Chondrocyte (in vitro differentiated cells): ENCODE measurements at regions not wholly inside any gene's neighbourhood (a gene's known extent, or its start where the extent isn't known, plus 50 kb on each side); places are given as distances from the start of the nearest gene placed in this dataset.

Experiments used
- DNase-seq: peaks from one replicate; pipeline ENCODE4 v3.0.0; 2021; ENCODE audit warnings: mixed read lengths, low spot score
- H3K27ac Mint-ChIP-seq: one replicate; pipeline ENCODE4 v1.8.0; 2021; ENCODE audit warnings: mild to moderate bottlenecking, moderate library complexity, mixed read lengths; ENCODE audit not compliant: unreplicated experiment
- H3K27me3 Mint-ChIP-seq: 2 replicates; pipeline ENCODE4 v1.8.0; 2021; ENCODE audit warnings: low read depth, mixed read lengths
- H3K36me3 Mint-ChIP-seq: 2 replicates; pipeline ENCODE4 v1.8.0; 2021; ENCODE audit warnings: low read depth, mixed read lengths
- H3K4me1 Mint-ChIP-seq: 2 replicates; pipeline ENCODE4 v1.8.0; 2021; ENCODE audit warnings: low read depth, mild to moderate bottlenecking, mixed read lengths
- H3K4me3 Mint-ChIP-seq: one replicate; pipeline ENCODE4 v1.8.0; 2021; ENCODE audit warnings: mild to moderate bottlenecking, moderate library complexity, mixed read lengths; ENCODE audit not compliant: unreplicated experiment
- H3K9me3 Mint-ChIP-seq: 2 replicates; pipeline ENCODE4 v1.8.0; 2021; ENCODE audit warnings: low read depth, mixed read lengths
- CTCF ChIP-seq: fragments of 200-600 bp; sonication (generic); IDR thresholded peaks from 2 replicates; pipeline ENCODE4 v1.5.0; 2021; ENCODE audit warnings: antibody characterized with exemption, mild to moderate bottlenecking, moderate library complexity

GRCh38 chr6:160831739-160832138 lies 129.7 kb downstream of the PLG start:
- Mint-ChIP-seq H3K4me1 (no peaks in the 10 kb centered on the region), H3K36me3 (no peaks in the 10 kb centered on the region), H3K4me3 (no peak overlapping the region), H3K9me3 (peaks cover 2% of the 10 kb centered on the region), H3K27me3 (peaks cover 9% of the 10 kb centered on the region), H3K27ac (no peak overlapping the region)
- no peak for DNase-seq
- TF ChIP-seq CTCF: no peak

DNA sequence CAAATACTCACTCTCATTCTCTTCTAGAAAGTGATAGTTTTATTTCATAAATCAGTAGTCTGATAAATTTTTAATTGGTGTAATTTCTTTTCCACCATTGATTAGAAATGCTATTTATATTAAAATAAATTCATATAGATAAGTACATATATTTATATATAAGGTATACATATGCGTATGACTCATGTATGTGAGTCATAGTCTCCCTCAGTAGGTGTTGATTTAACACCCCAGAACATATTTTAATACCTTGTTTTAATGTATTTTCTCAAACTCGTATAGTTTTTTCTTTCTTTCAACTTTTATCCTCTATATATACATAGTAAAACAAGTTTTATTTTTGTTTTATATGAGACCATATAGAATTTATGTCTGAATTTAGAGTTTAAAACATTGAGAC lies 130.4 kb downstream of the PLG start:
- no peaks in the 10 kb centered on the region for H3K9me3 Mint-ChIP-seq
- H3K27me3 Mint-ChIP-seq: peaks cover 5% of the 10 kb centered on the region
- no peaks in the 10 kb centered on the region for H3K4me1 Mint-ChIP-seq
- DNase-seq: no peak
- no peaks in the 10 kb centered on the region for H3K36me3 Mint-ChIP-seq
- no peak for TF ChIP-seq CTCF
- no peak overlapping the region for H3K4me3 Mint-ChIP-seq
- H3K27ac Mint-ChIP-seq: no peak overlapping the region

GRCh38 chr6:160837146-160837545 lies 135.1 kb downstream of the PLG start:
- Mint-ChIP-seq H3K4me3 (no peak overlapping the region), H3K4me1 (no peaks in the 10 kb centered on the region), H3K27ac (no peak overlapping the region), H3K9me3 (no peaks in the 10 kb centered on the region), H3K27me3 (no peaks in the 10 kb centered on the region), H3K36me3 (no peaks in the 10 kb centered on the region)
- no peak for TF ChIP-seq CTCF
- no peak for DNase-seq

- TF ChIP-seq CTCF: no peak
- no peak overlapping the region for H3K27ac Mint-ChIP-seq
- no peaks in the 10 kb centered on the region for H3K36me3 Mint-ChIP-seq
- H3K9me3 Mint-ChIP-seq: no peaks in the 10 kb centered on the region
- DNase-seq: no peak
- H3K4me1 Mint-ChIP-seq: no peaks in the 10 kb centered on the region
- no peak overlapping the region for H3K4me3 Mint-ChIP-seq
- no peaks in the 10 kb centered on the region for H3K27me3 Mint-ChIP-seq
Measured at GRCh38 chr6:160851031-160851430, 140.5 kb upstream of the MAP3K4 start.

DNA sequence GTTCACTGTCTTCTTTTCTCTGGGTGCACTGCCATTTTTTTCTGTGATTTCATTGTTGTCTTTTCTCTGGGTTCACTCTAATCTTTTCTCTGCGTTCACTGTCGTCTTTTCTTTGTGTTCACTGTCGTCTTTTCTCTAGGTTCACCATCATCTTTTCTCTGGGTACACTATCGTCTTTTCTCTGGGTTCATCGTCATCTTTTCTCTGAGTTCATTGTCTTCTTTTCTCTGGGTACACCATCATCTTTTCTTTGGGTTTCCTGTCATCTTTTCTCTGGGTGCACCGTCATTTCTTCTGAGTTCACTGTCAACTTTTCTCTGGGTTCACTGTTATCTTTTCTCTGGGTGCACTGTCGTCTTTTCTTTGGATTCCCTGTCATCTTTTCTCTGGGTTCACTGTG lies 137.6 kb upstream of the MAP3K4 start:
- DNase-seq: no peak

More for the DNA sequence above, 137.6 kb upstream of the MAP3K4 start:
- Mint-ChIP-seq H3K27ac (no peak overlapping the region), H3K36me3 (no peaks in the 10 kb centered on the region), H3K27me3 (no peaks in the 10 kb centered on the region), H3K9me3 (no peaks in the 10 kb centered on the region), H3K4me3 (no peak overlapping the region), H3K4me1 (no peaks in the 10 kb centered on the region)
- no peak for TF ChIP-seq CTCF
